Nephron (organoid): ENCODE measurements at regions not wholly inside any gene's neighbourhood (a gene's known extent, or its start where the extent isn't known, plus 50 kb on each side); places are given as distances from the start of the nearest gene placed in this dataset.
"Not testable (repeated sequence)": the region's sequence is repeated elsewhere in the genome, so short reads cannot be mapped to it uniquely, and the experiment has no call there.

Source experiments
- H3K27ac Mint-ChIP-seq, 3 experiments: 2 replicates each; pipeline ENCODE4 v1.8.0; 2020; ENCODE audit warnings: mixed read lengths in 3 of 3, mild to moderate bottlenecking in 2 of 3, moderate library complexity in 1 of 3
- H3K27me3 Mint-ChIP-seq: 2 replicates; pipeline ENCODE4 v1.8.0; 2021; ENCODE audit warnings: low read depth, mild to moderate bottlenecking, moderate library complexity, mixed read lengths
- H3K36me3 Mint-ChIP-seq: 2 replicates; pipeline ENCODE4 v1.8.0; 2020; ENCODE audit warnings: low read depth, mixed read lengths
- H3K4me1 Mint-ChIP-seq: 2 replicates; pipeline ENCODE4 v1.8.0; 2020; ENCODE audit warnings: mixed read lengths
- H3K4me3 Mint-ChIP-seq, 3 experiments: 2 replicates each; pipeline ENCODE4 v1.8.0; 2020; ENCODE audit warnings: mild to moderate bottlenecking in 3 of 3, mixed read lengths in 3 of 3, moderate library complexity in 2 of 3
- H3K9me3 Mint-ChIP-seq: 2 replicates; pipeline ENCODE4 v1.8.0; 2020; ENCODE audit warnings: mixed read lengths
- CTCF ChIP-seq, 3 experiments: fragments of 200-600 bp; sonication (generic); IDR thresholded peaks; one replicate each; pipeline ENCODE4 v1.5.0; 2021; ENCODE audit warnings: antibody characterized with exemption in 3 of 3; ENCODE audit not compliant: unreplicated experiment in 3 of 3

- no peak for TF ChIP-seq CTCF (IDR thresholded peaks at IDR 0.05; ENCODE audit: unreplicated experiment in 3 of 3)
- Mint-ChIP-seq H3K36me3 (peaks cover 17% of the 10 kb centered on the region), H3K9me3 (no peaks in the 10 kb centered on the region), H3K27me3 (no peaks in the 10 kb centered on the region), H3K27ac (peak overlapping the region; percentile 53 to 65 (median 57)), H3K4me3 (no peak overlapping the region), H3K4me1 (peaks cover 40% of the 10 kb centered on the region)
Observed at GRCh38 chr6:21726676-21727075, 133.1 kb downstream of the SOX4 start.

GRCh38 chr6:21728141-21728540 is 134.6 kb downstream of the SOX4 start:
- TF ChIP-seq CTCF (IDR thresholded peaks at IDR 0.05; ENCODE audit: unreplicated experiment in 3 of 3): no peak
- Mint-ChIP-seq H3K4me3 (no peak overlapping the region), H3K4me1 (peaks cover 49% of the 10 kb centered on the region), H3K36me3 (peaks cover 17% of the 10 kb centered on the region), H3K27me3 (no peaks in the 10 kb centered on the region), H3K27ac (no peak overlapping the region), H3K9me3 (no peaks in the 10 kb centered on the region)

GRCh38 chr6:21729431-21729830 is 135.9 kb downstream of the SOX4 start:
- Mint-ChIP-seq H3K4me1 (peaks cover 50% of the 10 kb centered on the region), H3K27me3 (no peaks in the 10 kb centered on the region), H3K9me3 (no peaks in the 10 kb centered on the region), H3K4me3 (no peak overlapping the region), H3K27ac (peak overlapping the region; percentile 5 to 35 (median 29)), H3K36me3 (peaks cover 21% of the 10 kb centered on the region)
- TF ChIP-seq CTCF (IDR thresholded peaks at IDR 0.05; ENCODE audit: unreplicated experiment in 3 of 3): no peak

GRCh38 chr6:21730533-21730932 is 137.0 kb downstream of the SOX4 start:
- Mint-ChIP-seq H3K36me3 (peaks cover 22% of the 10 kb centered on the region), H3K4me1 (peaks cover 52% of the 10 kb centered on the region), H3K27me3 (no peaks in the 10 kb centered on the region), H3K4me3 (no peak overlapping the region), H3K9me3 (no peaks in the 10 kb centered on the region), H3K27ac (peak overlapping the region; percentile 67 to 81 (median 72))
- TF ChIP-seq CTCF (IDR thresholded peaks at IDR 0.05; ENCODE audit: unreplicated experiment in 3 of 3): no peak

- no peak for TF ChIP-seq CTCF (IDR thresholded peaks at IDR 0.05; ENCODE audit: unreplicated experiment in 3 of 3)
- no peaks in the 10 kb centered on the region for H3K27me3 Mint-ChIP-seq
Observed at GRCh38 chr6:21731411-21732031, 138.0 kb downstream of the SOX4 start.

GRCh38 chr6:21732032-21732730 is 138.6 kb downstream of the SOX4 start:
- Mint-ChIP-seq H3K4me1 (peaks cover 46% of the 10 kb centered on the region), H3K36me3 (peaks cover 18% of the 10 kb centered on the region), H3K27ac (peak overlapping the region; percentile 59 to 81 (median 76))
- H3K27me3 Mint-ChIP-seq, H3K9me3 Mint-ChIP-seq, H3K4me3 Mint-ChIP-seq: not testable (repeated sequence)

More at GRCh38 chr6:21731411-21732031, 138.0 kb downstream of the SOX4 start:
- Mint-ChIP-seq H3K36me3 (peaks cover 18% of the 10 kb centered on the region), H3K9me3 (no peaks in the 10 kb centered on the region), H3K27ac (peak overlapping the region; percentile 59 to 81 (median 76)), H3K4me1 (peaks cover 47% of the 10 kb centered on the region), H3K4me3 (no peak overlapping the region)
